ENCODE measurements at regions not wholly inside any gene's neighbourhood (a gene's known extent, or its start where the extent isn't known, plus 50 kb on each side); places are given as distances from the start of the nearest gene placed in this dataset.

DNA sequence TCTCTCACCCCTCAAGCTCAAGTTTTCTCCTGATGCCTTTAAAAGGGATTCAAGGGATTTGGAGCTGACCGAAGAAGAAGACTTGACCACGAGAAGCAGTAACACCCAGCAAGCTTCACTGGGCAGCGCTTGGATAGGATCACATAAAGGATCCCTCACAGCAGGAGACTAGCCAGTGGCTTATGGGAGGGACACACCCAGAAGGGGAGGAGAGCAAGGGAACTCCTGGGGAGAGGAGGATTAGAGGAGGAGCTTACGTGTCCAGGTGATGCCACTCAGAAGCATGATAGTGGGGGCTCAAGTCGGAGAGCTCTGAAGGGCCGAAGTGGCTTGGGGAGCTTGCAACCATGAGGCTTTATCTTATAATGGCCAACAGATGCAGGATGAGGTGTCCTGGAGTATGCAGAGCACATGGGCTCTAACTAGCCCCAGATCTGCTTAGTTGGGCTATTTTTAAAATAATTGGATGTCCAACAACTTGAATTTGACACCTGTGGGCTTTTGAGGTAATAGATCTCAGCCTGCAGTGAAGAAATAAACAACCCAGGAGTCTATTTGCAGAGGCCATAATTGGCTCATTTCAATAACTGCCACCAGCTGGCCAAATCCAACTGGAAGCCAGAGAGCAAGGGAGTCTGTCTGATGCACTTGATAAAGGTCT, 137.9 kb upstream of the EXOC2 start:
- FAIRE-seq, result no peak
- no peak for DNase-seq (ENCODE audit: insufficient read length, low spot score)
- TF ChIP-seq, protein P1, sequence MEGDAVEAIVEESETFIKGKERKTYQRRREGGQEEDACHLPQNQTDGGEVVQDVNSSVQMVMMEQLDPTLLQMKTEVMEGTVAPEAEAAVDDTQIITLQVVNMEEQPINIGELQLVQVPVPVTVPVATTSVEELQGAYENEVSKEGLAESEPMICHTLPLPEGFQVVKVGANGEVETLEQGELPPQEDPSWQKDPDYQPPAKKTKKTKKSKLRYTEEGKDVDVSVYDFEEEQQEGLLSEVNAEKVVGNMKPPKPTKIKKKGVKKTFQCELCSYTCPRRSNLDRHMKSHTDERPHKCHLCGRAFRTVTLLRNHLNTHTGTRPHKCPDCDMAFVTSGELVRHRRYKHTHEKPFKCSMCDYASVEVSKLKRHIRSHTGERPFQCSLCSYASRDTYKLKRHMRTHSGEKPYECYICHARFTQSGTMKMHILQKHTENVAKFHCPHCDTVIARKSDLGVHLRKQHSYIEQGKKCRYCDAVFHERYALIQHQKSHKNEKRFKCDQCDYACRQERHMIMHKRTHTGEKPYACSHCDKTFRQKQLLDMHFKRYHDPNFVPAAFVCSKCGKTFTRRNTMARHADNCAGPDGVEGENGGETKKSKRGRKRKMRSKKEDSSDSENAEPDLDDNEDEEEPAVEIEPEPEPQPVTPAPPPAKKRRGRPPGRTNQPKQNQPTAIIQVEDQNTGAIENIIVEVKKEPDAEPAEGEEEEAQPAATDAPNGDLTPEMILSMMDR (IDR thresholded peaks at IDR 0.05; ENCODE audit: insufficient read depth, missing control alignments), result no peak

DNA sequence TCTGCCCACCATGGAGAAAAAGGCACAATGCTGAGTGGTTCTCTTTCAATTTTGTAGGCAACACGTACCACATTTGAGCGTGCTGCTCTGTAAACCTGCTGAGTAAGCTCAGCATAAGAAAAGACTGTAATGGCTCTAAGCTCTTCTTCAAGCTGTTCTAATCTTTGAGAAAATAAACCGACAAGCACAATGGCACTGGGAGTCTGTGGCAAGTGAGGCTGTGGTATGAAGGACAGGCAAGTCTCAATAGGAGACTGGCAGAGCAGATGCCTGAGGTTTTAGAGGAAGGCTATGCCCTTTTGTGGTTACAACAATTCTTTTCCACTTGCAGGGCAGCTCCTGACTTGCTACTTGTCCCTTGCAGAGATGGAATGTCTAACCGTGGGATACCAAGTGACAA, 136.7 kb upstream of the EXOC2 start:
- TF ChIP-seq, protein P1 (IDR thresholded peaks at IDR 0.05; ENCODE audit: insufficient read depth, missing control alignments), result no peak
- DNase-seq (ENCODE audit: insufficient read length, low spot score), result no peak
- no peak for FAIRE-seq

DNA sequence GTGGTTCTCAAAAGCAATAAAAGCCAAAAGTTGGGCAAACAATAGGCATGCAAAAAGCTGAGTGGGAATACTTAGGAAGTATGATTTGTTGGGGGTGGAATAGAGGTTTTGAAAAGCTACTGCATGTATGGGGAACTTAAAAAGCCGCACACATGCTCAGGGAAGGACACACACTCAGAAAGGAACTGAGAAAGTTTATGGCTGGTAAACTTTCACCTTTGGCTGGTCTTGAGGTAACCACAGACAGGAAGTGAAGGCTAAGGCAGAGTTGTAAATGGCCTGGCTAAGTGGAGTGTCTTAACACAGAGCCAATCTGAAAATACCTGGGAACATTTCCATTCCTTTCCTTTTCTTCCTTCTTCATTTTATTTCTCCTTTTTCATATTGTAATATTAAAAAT, 134.5 kb upstream of the EXOC2 start:
- FAIRE-seq, result no peak
- TF ChIP-seq, protein P1 (IDR thresholded peaks at IDR 0.05; ENCODE audit: insufficient read depth, missing control alignments), result no peak
- no peak for DNase-seq (ENCODE audit: insufficient read length, low spot score)

DNA sequence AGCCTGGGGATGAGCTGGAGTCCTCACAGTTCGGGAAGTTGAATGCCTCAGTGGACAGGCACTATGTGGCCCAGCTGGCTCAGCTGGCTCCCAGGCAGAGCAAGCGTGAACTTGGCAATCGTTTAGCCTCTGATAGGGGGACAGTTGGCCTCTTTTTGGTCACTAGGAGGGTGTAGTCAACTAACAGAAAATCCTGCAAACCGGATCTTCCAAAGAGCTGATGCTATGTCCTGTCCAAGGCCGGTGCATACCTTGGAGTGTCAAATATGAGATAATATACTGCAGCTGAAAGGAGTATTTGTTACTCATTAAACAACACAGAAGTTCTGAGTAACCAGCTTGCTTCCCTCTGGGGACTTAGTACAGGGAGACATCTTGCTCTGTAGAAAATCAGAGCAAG, 126.2 kb upstream of the EXOC2 start:
- DNase-seq (ENCODE audit: insufficient read length, low spot score), result no peak
- FAIRE-seq, result no peak
- TF ChIP-seq, protein P1 (IDR thresholded peaks at IDR 0.05; ENCODE audit: insufficient read depth, missing control alignments), result no peak

DNA sequence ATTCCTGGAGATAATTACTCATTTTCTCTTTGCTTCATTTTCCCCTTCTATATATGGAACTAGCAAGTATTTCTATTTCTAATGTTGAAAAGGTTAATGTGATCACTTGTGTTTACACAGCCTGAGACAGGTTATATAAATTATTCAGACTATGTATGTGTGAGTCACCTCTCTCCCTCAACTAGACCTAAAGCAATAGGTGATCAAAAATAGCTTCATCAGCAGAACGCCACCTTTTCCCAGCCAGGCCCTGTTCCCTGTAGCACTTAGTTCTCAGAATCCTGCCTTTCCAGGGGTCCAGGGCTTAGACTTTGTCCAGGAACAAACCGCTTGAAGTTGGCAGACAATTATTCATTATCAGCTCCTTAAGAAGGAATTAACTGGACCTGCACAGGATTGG, 125.3 kb upstream of the EXOC2 start:
- DNase-seq (ENCODE audit: insufficient read length, low spot score) (no peak), FAIRE-seq (no peak)
- TF ChIP-seq, protein P1 (IDR thresholded peaks at IDR 0.05; ENCODE audit: insufficient read depth, missing control alignments), result no peak

DNA sequence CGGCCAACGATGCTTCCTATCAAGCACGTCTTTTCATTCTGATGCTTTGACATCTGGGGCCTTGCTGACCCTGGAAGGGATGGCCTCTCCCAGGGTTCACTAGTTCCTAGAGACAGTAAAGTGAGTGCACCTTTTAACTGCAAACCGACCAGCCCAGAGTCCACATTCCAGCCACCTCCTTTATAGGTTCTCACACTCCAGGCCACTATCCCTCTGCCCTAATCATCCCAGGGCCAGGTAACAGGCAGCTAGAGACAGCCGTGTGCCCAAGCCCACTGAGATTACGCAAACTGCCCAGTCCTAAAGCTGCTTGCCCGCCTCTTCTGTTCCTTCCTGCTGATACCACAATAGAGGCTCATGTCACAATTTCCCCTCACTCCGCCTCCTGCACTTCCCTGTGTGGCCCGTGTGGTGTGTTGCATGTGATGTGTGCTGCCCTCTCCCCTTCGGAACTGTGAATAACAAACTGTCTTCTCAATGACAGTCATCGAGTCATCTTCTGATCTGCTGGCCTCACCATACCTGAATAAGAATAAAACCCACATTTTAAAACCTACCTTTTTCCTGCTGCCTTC, 123.7 kb upstream of the EXOC2 start:
- TF ChIP-seq, protein P1 (IDR thresholded peaks at IDR 0.05; ENCODE audit: insufficient read depth, missing control alignments), result no peak
- DNase-seq (ENCODE audit: insufficient read length, low spot score) (no peak), FAIRE-seq (no peak)

DNA sequence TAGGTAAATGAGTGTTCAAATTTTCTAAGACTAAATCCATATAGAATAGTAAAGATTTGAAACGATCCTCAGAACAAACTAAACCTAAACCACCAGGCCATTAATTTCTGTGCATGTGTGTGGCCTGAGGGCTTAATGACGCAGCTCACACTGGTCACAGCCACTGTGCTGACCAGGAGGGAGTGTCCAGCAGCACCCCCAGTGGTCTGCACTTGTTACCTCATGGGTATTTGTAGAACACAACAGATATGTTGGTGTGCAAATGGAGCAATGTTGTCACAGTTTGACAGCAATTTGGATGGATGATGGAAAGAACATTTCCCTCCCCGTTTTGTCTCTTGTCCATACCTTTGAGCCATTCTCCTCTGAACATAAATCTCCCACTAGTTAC, 122.4 kb upstream of the EXOC2 start:
- TF ChIP-seq, protein P1 (IDR thresholded peaks at IDR 0.05; ENCODE audit: insufficient read depth, missing control alignments), result no peak
- DNase-seq (ENCODE audit: insufficient read length, low spot score) (no peak), FAIRE-seq (no peak)
